Upper lobe of right lung (tissue), 1 donor: ENCODE measurements at regions not wholly inside any gene's neighbourhood (a gene's known extent, or its start where the extent isn't known, plus 50 kb on each side); places are given as distances from the start of the nearest gene placed in this dataset.
"Not testable (repeated sequence)": the region's sequence is repeated elsewhere in the genome, so short reads cannot be mapped to it uniquely, and the experiment has no call there.

Source experiments
- ATAC-seq: fragments of 200-7000 bp; cut with Tn5 transposase; one replicate; pipeline ENCODE4 v1.9.1; 2020; ENCODE audit warnings: mild to moderate bottlenecking, moderate library complexity
- DNase-seq: peaks from one replicate; pipeline ENCODE4 v3.0.0-alpha.2; 2020
- H3K27ac ChIP-seq: fragments of 200-600 bp; one replicate; pipeline ENCODE4 v1.8.0; 2022
- H3K27me3 ChIP-seq: fragments of 200-600 bp; one replicate; pipeline ENCODE4 v1.8.0; 2022; ENCODE audit warnings: mild to moderate bottlenecking
- H3K36me3 ChIP-seq: fragments of 200-600 bp; one replicate; pipeline ENCODE4 v1.8.0; 2022
- H3K4me1 ChIP-seq: fragments of 200-600 bp; one replicate; pipeline ENCODE4 v1.8.0; 2022
- H3K4me3 ChIP-seq: fragments of 200-600 bp; one replicate; pipeline ENCODE4 v1.8.0; 2022; ENCODE audit warnings: mild to moderate bottlenecking
- H3K9me3 ChIP-seq: fragments of 200-600 bp; one replicate; pipeline ENCODE4 v1.8.0; 2022
- intact Hi-C: fragments of 100-400 bp; cut with DNase I; formaldehyde crosslinking; loops from one replicate; pipeline ENCODE4 v1.11.0; 2022
- TF ChIP-seq, protein P1 (sequence below): fragments of 200-600 bp; IDR thresholded peaks from one replicate; pipeline ENCODE4 v1.8.0; 2022; ENCODE audit warnings: antibody characterized with exemption
- donor health status: DM: no; HTN: yes; CAD: no; lungs with severe emphysema.

DNA sequence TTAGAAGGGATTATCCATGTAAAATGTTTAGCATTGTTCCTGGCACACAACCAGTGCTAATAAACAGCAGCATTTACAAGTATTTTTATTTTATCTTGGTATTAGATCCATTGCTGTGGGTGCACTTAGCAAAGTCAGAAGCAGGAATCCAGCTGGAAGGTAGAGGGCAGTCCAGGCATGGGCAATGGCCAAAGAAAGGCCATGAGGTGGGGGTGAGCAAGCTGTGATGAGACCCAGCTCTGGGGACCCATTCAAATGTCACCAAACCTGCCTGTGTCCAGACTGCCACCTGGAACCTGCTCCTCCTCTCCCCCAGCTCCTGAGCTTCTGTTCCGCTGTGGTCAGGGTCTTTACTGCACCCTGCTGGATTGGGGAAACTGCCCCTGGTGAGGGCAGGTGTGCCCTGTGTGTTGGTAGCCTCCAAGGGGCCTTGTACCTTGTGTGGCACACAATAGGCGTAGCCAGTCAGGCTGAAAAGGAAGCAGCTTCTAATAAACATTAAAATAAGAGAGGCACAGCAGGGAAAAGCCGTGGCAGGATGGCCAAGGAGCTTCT, 118.0 kb upstream of the CRHR1 start:
- no peak overlapping the region for H3K4me3 ChIP-seq
- ATAC-seq: no peak
- peaks cover 6% of the 10 kb centered on the region for H3K27me3 ChIP-seq
- H3K9me3 ChIP-seq: no peaks in the 10 kb centered on the region
- H3K36me3 ChIP-seq: no peaks in the 10 kb centered on the region
- H3K27ac ChIP-seq: no peak overlapping the region
- TF ChIP-seq, protein P1, sequence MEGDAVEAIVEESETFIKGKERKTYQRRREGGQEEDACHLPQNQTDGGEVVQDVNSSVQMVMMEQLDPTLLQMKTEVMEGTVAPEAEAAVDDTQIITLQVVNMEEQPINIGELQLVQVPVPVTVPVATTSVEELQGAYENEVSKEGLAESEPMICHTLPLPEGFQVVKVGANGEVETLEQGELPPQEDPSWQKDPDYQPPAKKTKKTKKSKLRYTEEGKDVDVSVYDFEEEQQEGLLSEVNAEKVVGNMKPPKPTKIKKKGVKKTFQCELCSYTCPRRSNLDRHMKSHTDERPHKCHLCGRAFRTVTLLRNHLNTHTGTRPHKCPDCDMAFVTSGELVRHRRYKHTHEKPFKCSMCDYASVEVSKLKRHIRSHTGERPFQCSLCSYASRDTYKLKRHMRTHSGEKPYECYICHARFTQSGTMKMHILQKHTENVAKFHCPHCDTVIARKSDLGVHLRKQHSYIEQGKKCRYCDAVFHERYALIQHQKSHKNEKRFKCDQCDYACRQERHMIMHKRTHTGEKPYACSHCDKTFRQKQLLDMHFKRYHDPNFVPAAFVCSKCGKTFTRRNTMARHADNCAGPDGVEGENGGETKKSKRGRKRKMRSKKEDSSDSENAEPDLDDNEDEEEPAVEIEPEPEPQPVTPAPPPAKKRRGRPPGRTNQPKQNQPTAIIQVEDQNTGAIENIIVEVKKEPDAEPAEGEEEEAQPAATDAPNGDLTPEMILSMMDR: no peak
- DNase-seq: no peak
- intact Hi-C loops: no loop called here
- no peaks in the 10 kb centered on the region for H3K4me1 ChIP-seq

DNA sequence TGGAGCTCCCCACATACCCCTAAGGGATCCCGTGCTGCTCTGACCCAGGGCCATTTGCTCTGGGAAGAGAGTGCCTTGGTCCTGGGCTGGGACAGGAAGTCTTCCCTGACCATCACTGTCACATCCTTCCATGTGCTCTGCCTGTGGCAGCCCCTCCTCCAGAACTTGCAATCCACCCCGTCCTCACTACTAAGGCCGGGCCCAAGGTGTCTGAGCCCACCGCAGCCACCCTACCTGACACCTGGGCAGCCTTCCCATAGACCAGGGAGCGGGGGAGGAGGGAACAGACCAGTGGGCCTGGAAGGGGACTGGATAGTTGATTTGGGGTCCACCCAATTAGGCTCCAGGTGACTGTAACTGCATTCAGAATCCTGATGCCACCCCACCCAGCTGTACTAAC, 117.5 kb upstream of the CRHR1 start:
- H3K27me3 ChIP-seq: peaks cover 6% of the 10 kb centered on the region
- no peak overlapping the region for H3K27ac ChIP-seq
- no peaks in the 10 kb centered on the region for H3K9me3 ChIP-seq
- H3K4me3 ChIP-seq: no peak overlapping the region
- TF ChIP-seq, protein P1: no peak
- intact Hi-C loops: no loop called here
- no peaks in the 10 kb centered on the region for H3K36me3 ChIP-seq
- DNase-seq: no peak
- ATAC-seq: no peak
- no peaks in the 10 kb centered on the region for H3K4me1 ChIP-seq

DNA sequence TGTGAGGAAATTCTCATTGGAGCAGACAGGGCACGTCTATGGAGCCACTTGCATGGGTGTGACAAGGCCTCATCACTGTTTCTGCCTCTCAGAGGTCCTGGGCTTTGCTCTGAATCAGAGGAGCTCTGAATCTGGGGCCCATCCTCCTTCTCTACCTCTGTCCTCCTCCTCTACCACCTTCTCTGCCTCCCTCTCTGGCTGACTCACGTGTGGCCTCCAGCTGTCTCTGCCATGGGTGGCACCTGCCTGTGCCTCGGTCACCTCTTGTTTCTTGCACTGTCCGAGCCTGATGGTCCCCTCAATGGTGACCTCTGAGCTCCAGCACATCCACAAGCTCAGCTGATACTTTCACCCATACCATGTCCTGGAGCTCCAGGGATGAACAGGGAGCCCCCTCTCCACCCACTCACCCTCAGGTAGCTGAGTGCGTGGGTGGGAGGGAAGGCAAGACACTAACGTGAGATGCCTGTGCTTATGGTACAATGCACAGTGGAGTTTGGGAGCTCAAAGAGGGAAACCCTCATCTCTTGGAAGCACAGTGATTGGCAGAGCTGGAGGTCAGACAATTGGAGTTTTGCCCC, 116.4 kb upstream of the CRHR1 start:
- TF ChIP-seq, protein P1: no peak
- peaks cover 6% of the 10 kb centered on the region for H3K27me3 ChIP-seq
- no peaks in the 10 kb centered on the region for H3K4me1 ChIP-seq
- no peaks in the 10 kb centered on the region for H3K9me3 ChIP-seq
- H3K27ac ChIP-seq: no peak overlapping the region
- intact Hi-C loops: no loop called here
- ATAC-seq: no peak
- no peaks in the 10 kb centered on the region for H3K36me3 ChIP-seq
- DNase-seq: no peak
- no peak overlapping the region for H3K4me3 ChIP-seq

DNA sequence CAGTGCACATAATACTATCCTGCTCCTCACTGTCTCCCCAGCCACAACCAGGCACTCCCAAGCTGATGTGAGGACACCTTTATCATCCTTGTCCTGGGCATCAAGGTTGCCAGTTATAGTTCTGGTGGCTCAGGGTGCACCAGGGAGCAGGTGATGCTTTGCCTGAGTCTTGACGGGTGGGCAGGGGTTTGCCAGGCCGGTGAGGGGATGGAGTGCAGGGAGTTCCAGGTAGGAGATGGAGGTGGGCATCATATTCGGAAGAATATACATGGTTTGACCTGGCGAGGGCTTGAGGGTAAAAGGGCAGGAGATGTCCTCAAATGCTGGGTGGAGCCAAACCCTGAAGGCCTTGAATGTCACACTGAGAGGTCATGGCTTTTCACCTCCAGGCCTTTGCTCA, 115.8 kb upstream of the CRHR1 start:
- H3K27me3 ChIP-seq: peaks cover 2% of the 10 kb centered on the region
- H3K9me3 ChIP-seq: no peaks in the 10 kb centered on the region
- no peaks in the 10 kb centered on the region for H3K4me1 ChIP-seq
- no peak overlapping the region for H3K27ac ChIP-seq
- TF ChIP-seq, protein P1: no peak
- no peaks in the 10 kb centered on the region for H3K36me3 ChIP-seq
- ATAC-seq (no peak), DNase-seq (no peak)
- no peak overlapping the region for H3K4me3 ChIP-seq
- intact Hi-C loops: no loop called here

DNA sequence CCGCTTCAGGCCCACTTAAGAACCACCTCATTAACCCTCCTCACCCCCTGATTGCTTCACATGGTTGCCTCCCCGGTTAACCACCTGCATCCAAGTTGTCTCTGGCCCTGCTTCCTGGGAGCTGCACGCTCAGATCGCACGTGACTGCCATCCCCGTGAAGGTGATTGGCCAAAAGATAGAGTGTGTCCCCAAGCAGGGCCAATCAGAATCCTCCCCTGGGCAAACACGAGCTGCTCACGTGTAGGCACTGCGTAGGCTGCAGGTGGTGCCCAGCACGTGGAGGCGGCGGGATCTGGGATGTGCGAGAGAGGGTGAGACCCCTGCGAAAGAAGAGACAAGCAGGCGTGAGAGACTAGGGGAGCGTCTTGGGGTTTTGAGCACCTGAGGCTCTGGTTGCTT, 111.8 kb upstream of the CRHR1 start:
- Histone ChIP-seq H3K27me3 (no peaks in the 10 kb centered on the region), H3K36me3 (no peaks in the 10 kb centered on the region), H3K9me3 (no peaks in the 10 kb centered on the region), H3K4me1 (no peaks in the 10 kb centered on the region), H3K4me3 (no peak overlapping the region), H3K27ac (no peak overlapping the region)
- TF ChIP-seq, protein P1: no peak
- intact Hi-C loops: no loop called here
- ATAC-seq (no peak), DNase-seq (no peak)

DNA sequence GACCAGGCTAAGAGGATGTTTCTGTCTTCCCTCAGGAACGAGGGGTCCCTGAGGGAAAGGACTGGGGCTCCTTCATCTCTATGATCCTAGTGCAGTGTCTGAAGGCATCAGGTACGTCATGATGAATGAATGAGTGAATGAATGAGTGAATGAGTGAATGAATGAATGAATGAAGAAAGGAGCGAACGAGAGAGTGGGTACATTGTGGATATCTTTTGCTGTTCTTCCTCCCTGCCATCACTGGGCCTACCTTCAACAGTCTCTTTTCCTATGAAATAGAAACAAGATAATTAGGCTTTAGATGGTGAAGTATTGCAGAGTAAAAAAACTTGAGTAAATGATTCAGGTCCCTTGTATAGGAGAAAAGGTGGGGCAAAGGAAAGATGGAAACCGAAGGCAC, 111.3 kb upstream of the CRHR1 start:
- intact Hi-C loops: no loop called here
- Histone ChIP-seq H3K27ac (no peak overlapping the region), H3K36me3 (no peaks in the 10 kb centered on the region), H3K27me3 (peaks cover 3% of the 10 kb centered on the region), H3K4me3 (no peak overlapping the region), H3K9me3 (no peaks in the 10 kb centered on the region), H3K4me1 (no peaks in the 10 kb centered on the region)
- TF ChIP-seq, protein P1: no peak
- DNase-seq: no peak
- ATAC-seq: no peak

DNA sequence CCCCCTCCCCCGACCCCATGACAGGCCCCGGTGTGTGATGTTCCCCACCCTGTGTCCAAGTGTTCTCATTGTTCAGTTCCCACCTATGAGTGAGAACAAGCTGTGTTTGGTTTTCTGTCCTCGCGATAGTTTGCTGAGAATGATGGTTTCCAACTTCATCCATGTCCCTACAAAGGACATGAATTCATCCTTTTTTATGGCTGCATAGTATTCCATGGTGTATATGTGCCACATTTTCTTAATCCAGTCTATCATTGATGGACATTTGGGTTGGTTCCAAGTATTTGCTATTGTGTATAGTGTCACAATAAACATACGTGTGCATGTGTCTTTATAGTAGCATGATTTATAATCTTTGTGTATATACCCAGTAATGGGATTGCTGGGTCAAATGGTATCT, 110.4 kb upstream of the CRHR1 start:
- DNase-seq, ATAC-seq, H3K4me3 ChIP-seq, H3K9me3 ChIP-seq, intact Hi-C loops, H3K4me1 ChIP-seq, H3K36me3 ChIP-seq, H3K27me3 ChIP-seq, H3K27ac ChIP-seq: not testable (repeated sequence)
